OCI-M1 (cell line): ENCODE measurements at regions not wholly inside any gene's neighbourhood (a gene's known extent, or its start where the extent isn't known, plus 50 kb on each side); places are given as distances from the start of the nearest gene placed in this dataset.
A peak's percentile ranks its signal among the peaks of the same experiment; 100 is the strongest.

ENCODE experiments used
- DNase-seq: peaks from one replicate; lab custom pipeline; 2025; lab: John Stamatoyannopoulos, UW

- DNase-seq: peak; percentile 42
Measured at GRCh38 chr7:7051206-7051877, 131.0 kb upstream of the C1GALT1 start.

GRCh38 chr7:7054252-7054830 is 128.0 kb upstream of the C1GALT1 start:
- DNase-seq: no peak

DNA sequence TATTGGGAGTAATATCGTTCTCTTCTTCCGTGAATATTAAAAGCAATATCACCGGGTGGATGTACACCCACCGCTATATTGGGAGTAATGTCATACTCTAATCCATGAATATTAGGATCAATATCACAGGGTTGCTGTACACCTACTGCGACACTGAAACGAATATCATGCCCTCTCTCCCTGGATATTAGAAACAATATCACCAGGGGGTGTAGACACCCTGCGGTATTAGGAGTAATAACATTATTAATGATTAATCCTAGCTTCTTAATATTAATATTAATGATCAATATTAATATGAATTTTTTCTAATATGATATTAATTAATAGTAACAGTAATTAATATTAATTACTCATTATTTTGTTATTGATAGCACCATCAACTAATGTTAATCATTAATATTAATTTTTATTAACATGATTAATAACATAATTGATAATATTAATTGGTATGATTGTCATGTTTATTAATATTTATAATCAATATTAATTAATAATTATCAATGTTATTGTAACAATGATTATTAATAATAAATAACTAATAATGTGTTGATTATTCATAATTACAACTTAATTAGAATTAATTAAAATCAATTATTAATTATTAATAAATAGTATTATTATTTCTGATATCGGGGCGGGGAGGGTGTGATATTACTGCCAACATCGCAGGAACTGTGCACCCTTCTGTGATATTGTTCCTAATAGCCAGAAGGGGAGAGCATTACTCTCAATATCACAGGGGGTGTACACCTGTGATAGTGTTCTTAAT is 121.3 kb upstream of the C1GALT1 start:
- DNase-seq: no peak

- no peak for DNase-seq
Measured at GRCh38 chr7:7077945-7078344, 104.4 kb upstream of the C1GALT1 start.

GRCh38 chr7:7080802-7081201 is 101.5 kb upstream of the C1GALT1 start:
- peak; percentile 1 for DNase-seq

- no peak for DNase-seq
Measured at GRCh38 chr7:7090460-7090859, 91.9 kb upstream of the C1GALT1 start.

GRCh38 chr7:7098280-7098818 is 84.0 kb upstream of the C1GALT1 start:
- no peak for DNase-seq

GRCh38 chr7:7099584-7100014 is 82.7 kb upstream of the C1GALT1 start:
- peak; percentile 87 for DNase-seq

DNA sequence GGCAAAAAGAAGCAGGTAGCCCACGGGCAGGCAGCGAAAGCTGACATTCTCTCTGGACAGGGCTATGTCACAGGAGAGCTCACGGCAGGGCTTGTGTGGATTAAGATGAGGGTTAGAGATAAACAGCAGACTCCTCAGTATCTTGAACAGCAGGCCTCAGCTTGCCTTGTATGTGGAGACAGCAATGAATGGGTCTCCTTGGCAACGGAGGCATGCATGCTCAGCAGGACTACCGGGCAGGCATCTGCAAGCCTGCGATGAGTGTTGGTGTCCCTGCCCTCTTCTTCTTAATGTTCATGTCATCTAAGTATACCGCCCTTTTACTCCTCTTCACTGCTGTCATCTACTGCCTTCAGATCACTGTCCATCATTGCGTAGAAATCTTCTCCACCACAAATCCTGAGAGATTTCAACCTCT is 81.9 kb upstream of the C1GALT1 start:
- DNase-seq: peak; percentile 81

DNA sequence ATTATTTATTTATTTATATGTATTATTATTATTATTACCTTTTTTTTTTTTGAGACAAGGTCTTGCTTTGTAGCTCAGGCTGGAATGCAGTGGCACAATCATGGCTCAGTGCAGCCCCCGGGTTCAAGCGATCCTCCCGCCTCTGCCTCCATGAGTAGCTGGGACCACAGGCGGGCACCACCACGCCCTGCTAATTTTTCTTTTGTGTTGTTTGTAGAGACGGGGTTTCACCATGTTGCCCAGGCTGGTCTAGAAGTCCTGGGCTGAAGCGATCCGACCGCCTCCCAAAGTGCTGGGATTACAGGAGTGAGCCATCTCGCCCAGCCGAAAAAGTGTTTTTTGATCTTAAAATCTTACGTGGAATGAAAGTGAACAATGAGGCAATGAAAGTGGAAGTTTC is 79.4 kb upstream of the C1GALT1 start:
- DNase-seq: no peak

DNA sequence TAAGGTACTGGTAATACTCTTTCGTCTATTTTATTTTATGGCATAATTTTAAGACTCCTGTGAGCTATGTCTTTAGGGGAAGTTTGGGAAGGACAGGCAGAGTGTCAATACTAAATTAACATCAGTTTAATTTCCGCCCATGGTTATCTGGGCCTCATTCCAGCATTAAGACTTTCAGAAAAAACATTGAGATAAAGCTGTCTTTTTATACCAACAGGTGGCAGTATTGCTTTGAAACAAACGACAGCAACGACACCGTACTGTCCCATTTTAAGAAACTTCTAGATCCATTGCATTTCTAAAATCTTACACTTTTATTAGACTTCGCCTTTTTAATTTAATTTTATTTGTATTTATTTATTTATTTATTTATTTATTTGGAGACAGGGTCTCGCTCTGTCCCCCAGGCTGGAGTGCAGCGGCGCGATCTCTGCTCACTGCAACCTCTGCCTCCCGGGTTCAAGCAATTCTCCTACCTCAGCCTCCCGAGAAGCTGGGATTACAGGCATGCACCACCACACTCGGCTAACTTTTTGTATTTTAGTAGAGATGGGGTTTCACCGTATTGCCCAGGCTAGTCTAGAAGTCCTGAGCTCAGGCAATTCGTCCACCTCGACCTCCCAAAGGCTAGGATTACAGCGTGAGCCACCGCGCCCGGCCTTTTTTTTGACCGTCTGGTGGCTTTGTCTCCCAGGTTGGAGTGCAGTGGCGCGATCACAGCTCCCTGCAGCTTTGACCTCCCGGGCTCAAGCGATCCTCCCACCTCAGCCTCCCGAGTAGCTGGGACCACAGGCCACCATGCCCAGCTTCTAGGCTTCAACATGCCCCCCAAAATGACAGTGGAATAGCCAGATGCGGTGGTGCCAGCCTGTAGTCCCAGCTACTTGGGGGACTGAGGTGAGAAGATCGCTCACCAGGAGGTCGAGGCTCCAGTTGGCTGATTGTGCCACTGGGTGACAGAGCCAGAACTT is 78.7 kb upstream of the C1GALT1 start:
- peak; percentile 75 for DNase-seq

GRCh38 chr7:7104314-7104698 is 78.0 kb upstream of the C1GALT1 start:
- peak; percentile 56 for DNase-seq

DNA sequence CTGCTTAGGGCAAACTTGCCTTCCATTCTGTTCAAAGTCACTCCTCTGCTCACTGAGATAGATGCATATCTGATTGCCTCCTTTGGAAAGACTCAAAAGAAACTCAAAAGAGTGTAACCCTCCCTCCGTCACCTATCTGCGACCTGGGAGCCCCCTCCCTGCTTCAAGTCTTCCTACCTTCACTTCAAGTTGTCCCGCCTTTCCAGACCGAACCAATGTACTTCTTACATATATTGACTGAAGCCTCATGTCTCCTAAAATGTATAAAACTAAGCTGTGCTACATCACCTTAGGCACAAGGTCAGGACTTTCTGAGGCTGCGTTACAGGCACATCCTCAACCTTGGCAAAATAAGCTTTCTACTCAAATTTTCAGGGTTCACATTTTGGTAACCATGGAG is 77.4 kb upstream of the C1GALT1 start:
- no peak for DNase-seq

- no peak for DNase-seq
Measured at GRCh38 chr7:7105800-7106582, 76.4 kb upstream of the C1GALT1 start.

DNA sequence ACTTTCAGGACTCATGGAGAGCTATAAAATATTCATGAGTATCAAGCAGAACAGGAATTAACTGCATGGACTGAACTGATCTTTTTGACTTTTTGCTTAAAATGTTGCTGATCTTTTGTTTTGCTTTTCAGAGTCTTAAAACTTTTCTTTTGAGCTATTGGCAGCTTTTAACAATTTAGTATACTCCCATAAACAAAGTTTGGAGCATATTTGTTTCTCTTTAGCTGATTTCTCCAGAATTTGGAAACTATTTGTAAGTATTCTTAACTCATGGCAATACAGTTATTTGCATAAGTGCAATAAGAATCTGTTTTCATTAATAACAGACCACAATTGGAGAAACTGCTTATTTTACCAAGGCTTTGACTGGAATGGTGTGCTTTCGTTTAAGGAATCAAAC is 73.4 kb upstream of the C1GALT1 start:
- peak; percentile 9 for DNase-seq

DNA sequence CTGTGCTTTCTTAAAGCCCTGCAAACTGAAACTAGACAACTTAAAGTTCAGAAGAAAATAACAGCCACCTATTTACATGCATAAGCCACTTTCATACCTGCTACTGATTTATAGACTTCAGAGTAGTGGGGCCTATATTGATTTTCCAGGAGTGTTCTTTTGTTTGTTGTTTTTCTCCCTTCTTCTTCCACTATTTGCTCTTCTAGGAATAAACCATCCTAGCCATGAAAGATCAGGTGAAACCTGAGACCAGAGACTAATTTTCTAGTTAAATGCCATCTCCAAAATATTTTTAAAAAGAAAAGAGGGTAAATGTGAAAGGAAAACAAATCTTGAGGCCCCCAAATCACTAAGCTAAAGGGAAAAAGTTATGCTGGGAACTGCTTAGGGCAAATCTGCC is 72.4 kb upstream of the C1GALT1 start:
- no peak for DNase-seq

GRCh38 chr7:7110706-7111105 is 71.6 kb upstream of the C1GALT1 start:
- DNase-seq: no peak

- DNase-seq: no peak
Measured at GRCh38 chr7:7112868-7113267, 69.5 kb upstream of the C1GALT1 start.

- no peak for DNase-seq
Measured at GRCh38 chr7:7114575-7115291, 67.6 kb upstream of the C1GALT1 start.

DNA sequence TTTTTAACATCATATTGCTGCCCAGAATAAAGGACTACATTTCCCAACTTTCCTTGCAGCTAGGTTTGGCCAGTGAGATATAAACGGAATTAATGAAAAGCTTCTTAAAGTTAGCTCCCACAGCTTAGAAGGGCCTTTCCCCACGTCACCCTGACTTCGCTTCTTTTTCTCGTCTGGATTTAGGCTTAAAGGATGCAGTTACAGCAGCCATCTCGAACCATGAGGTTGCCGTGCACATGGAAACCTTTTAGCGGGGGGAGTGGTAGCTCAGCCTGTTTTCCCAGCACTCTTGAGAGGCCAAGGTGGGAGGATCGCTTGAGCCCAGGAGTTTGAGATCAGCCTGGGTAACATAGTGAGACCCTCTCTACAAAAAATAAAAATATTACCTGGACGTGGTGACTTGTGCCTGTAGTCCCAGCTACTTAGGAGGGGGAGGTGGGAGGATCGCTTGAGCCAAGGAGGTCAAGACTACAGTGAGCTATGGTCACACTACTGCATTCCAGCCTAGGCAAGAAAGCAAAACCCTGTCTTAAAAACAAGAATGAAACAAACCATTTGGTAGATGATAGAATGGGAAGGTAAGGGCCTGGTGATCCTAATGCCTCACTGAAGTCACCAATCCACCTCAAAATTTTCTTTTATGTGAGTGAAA is 64.3 kb upstream of the C1GALT1 start:
- DNase-seq: no peak
